H1 (cell line): ENCODE measurements at regions not wholly inside any gene's neighbourhood (a gene's known extent, or its start where the extent isn't known, plus 50 kb on each side); places are given as distances from the start of the nearest gene placed in this dataset.

Experiments
- CTCF ChIA-PET: fragments of 300-600 bp; sonication (Branson Sonifier 250); formaldehyde crosslinking; loops from one replicate; lab custom pipeline; 2021; ENCODE audit not compliant: partially characterized antibody; lab: Charles Lee
- POLR2A ChIA-PET: fragments of 300-600 bp; sonication (Branson Sonifier 250); formaldehyde crosslinking; loops from one replicate; lab custom pipeline; 2021; ENCODE audit warnings: inconsistent platforms; ENCODE audit not compliant: partially characterized antibody; lab: Charles Lee
- DNase-seq, 2 experiments: peaks; one replicate each; pipeline versions ENCODE4 v3.0.0 to v3.0.0-alpha.2; 2010 to 2022; ENCODE audit warnings: low spot score in 2 of 2, low read depth in 1 of 2, mixed read lengths in 1 of 2
- FAIRE-seq: peaks from 2 replicates; lab custom pipeline; 2011; peaks lifted over from hg19 to GRCh38; lab: Jason Lieb, UNC
- H2AFZ ChIP-seq: 2 replicates; pipeline ENCODE4 v1.8.1; 2012; ENCODE audit warnings: low read length, inconsistent platforms
- H2AK5ac ChIP-seq: 2 replicates; pipeline ENCODE4 v1.6.1; 2013; ENCODE audit warnings: low read depth, low read length
- H2BK120ac ChIP-seq: replicated peaks from 2 replicates; pipeline ENCODE3; 2013; ENCODE audit warnings: low read depth, low read length, inconsistent platforms
- H2BK12ac ChIP-seq: 2 replicates; pipeline ENCODE4 v1.6.1; 2013; ENCODE audit warnings: low read depth, low read length
- H2BK15ac ChIP-seq: 2 replicates; pipeline ENCODE4 v1.6.1; 2013; ENCODE audit warnings: low read length
- H2BK20ac ChIP-seq: 2 replicates; pipeline ENCODE4 v1.6.1; 2013; ENCODE audit warnings: low read length
- H2BK5ac ChIP-seq: 2 replicates; pipeline ENCODE4 v1.6.1; 2013; ENCODE audit warnings: low read depth, low read length
- H3K14ac ChIP-seq: 2 replicates; pipeline ENCODE4 v1.6.1; 2013; ENCODE audit warnings: inconsistent platforms; ENCODE audit not compliant: insufficient read length
- H3K18ac ChIP-seq: 2 replicates; pipeline ENCODE4 v1.6.1; 2013; ENCODE audit warnings: low read length; ENCODE audit errors: extremely low read depth
- H3K23ac ChIP-seq: 2 replicates; pipeline ENCODE4 v1.6.1; 2013; ENCODE audit warnings: inconsistent platforms; ENCODE audit not compliant: insufficient read length
- H3K23me2 ChIP-seq: 2 replicates; pipeline ENCODE4 v1.6.1; 2013; ENCODE audit warnings: low read depth, low read length
- H3K27ac ChIP-seq: 2 replicates; pipeline ENCODE4 v1.6.1; 2011; ENCODE audit warnings: low read depth, low read length, inconsistent platforms
- H3K27me3 ChIP-seq, 4 experiments: replicated peaks in 1 of 4; 1 replicate in 1 of 4; 2 replicates in 3 of 4; pipeline versions ENCODE4 v1.6.1 to v1.8.1; 2011 to 2013; ENCODE audit warnings: low read length in 3 of 4, mild to moderate bottlenecking in 3 of 4, inconsistent platforms in 2 of 4, mixed read lengths in 2 of 4, moderate library complexity in 1 of 4; ENCODE audit not compliant: control insufficient read depth in 3 of 4, insufficient read depth in 3 of 4; ENCODE audit errors: extremely low read depth in 1 of 4
- H3K36me3 ChIP-seq, 4 experiments: 2 replicates each; pipeline versions ENCODE4 v1.6.1 to v1.8.1; 2011 to 2013; ENCODE audit warnings: mild to moderate bottlenecking in 4 of 4, low read length in 3 of 4, moderate library complexity in 2 of 4, control low read depth in 1 of 4, inconsistent platforms in 1 of 4; ENCODE audit not compliant: insufficient read depth in 4 of 4, control insufficient read depth in 2 of 4
- H3K4ac ChIP-seq: replicated peaks from 2 replicates; pipeline ENCODE3; 2013; ENCODE audit warnings: low read length, low read depth, mixed read lengths, inconsistent platforms; ENCODE audit not compliant: insufficient read length
- H3K4me1 ChIP-seq, 4 experiments: replicated peaks in 1 of 4; 1 replicate in 1 of 4; 2 replicates in 3 of 4; pipeline versions ENCODE4 v1.6.1 to v1.8.1; 2011 to 2013; ENCODE audit warnings: low read length in 3 of 4, inconsistent platforms in 2 of 4, mixed read lengths in 1 of 4; ENCODE audit not compliant: insufficient read depth in 4 of 4, control insufficient read depth in 3 of 4
- H3K4me2 ChIP-seq, 2 experiments: 2 replicates each; pipeline versions ENCODE4 v1.6.1 to v1.8.1; 2011 to 2013; ENCODE audit warnings: low read depth in 2 of 2, low read length in 2 of 2, control low read depth in 1 of 2, inconsistent platforms in 1 of 2, mild to moderate bottlenecking in 1 of 2; ENCODE audit not compliant: insufficient read depth in 1 of 2
- H3K4me3 ChIP-seq, 4 experiments: fragments of 200-600, 300-600 bp in 1 of 4; sonication (generic), shearing (Covaris generic), sonication (Bioruptor Twin) in 1 of 4; 2 replicates each; pipeline versions ENCODE4 v1.5.1 to v1.8.1; 2011 to 2016; ENCODE audit warnings: low read length in 4 of 4, low read depth in 3 of 4, control low read depth in 2 of 4, inconsistent platforms in 2 of 4, mild to moderate bottlenecking in 2 of 4, mixed read lengths in 1 of 4, moderate library complexity in 1 of 4; ENCODE audit not compliant: insufficient read depth in 2 of 4; ENCODE audit errors: extremely low read depth in 1 of 4
- H3K56ac ChIP-seq: replicated peaks from 2 replicates; pipeline ENCODE3; 2013; ENCODE audit warnings: low read depth, mild to moderate bottlenecking, mixed read lengths, low read length, inconsistent platforms; ENCODE audit not compliant: insufficient read length
- H3K79me1 ChIP-seq: 2 replicates; pipeline ENCODE4 v1.6.1; 2013; ENCODE audit warnings: low read depth, low read length, control low read depth
- H3K79me2 ChIP-seq, 2 experiments: 2 replicates each; pipeline versions ENCODE4 v1.6.1 to v1.8.1; 2012 to 2013; ENCODE audit warnings: low read length in 2 of 2, mild to moderate bottlenecking in 2 of 2, inconsistent platforms in 1 of 2; ENCODE audit not compliant: insufficient read depth in 2 of 2, control insufficient read depth in 1 of 2
- H3K9ac ChIP-seq, 4 experiments: replicated peaks in 1 of 4; 1 replicate in 1 of 4; 2 replicates in 3 of 4; pipeline versions ENCODE4 v1.6.1 to v1.8.1; 2011 to 2013; ENCODE audit warnings: low read depth in 3 of 4, low read length in 3 of 4, control low read depth in 2 of 4, mild to moderate bottlenecking in 2 of 4, moderate library complexity in 2 of 4, inconsistent platforms in 1 of 4; ENCODE audit errors: extremely low read depth in 1 of 4
- H3K9me3 ChIP-seq, 2 experiments: 2 replicates each; pipeline versions ENCODE4 v1.6.1 to v1.8.1; 2012 to 2013; ENCODE audit warnings: mild to moderate bottlenecking in 2 of 2, moderate library complexity in 2 of 2, control low read depth in 1 of 2, inconsistent platforms in 1 of 2, low read depth in 1 of 2, low read length in 1 of 2, mixed read lengths in 1 of 2; ENCODE audit not compliant: insufficient read depth in 2 of 2
- H4K20me1 ChIP-seq, 2 experiments: replicated peaks in 1 of 2; 2 replicates each; pipeline versions ENCODE3 to v1.8.1; 2011 to 2013; ENCODE audit warnings: inconsistent platforms in 2 of 2, low read length in 2 of 2, mild to moderate bottlenecking in 1 of 2; ENCODE audit not compliant: insufficient read depth in 2 of 2, control insufficient read depth in 1 of 2
- H4K5ac ChIP-seq: 2 replicates; pipeline ENCODE4 v1.6.1; 2013; ENCODE audit warnings: low read length, low read depth, mixed read lengths, inconsistent platforms; ENCODE audit not compliant: insufficient read length
- H4K8ac ChIP-seq: 2 replicates; pipeline ENCODE4 v1.8.0; 2013; ENCODE audit warnings: mild to moderate bottlenecking, moderate library complexity, low read length, inconsistent platforms; ENCODE audit not compliant: insufficient read depth; ENCODE audit errors: extremely low read depth
- H4K91ac ChIP-seq: replicated peaks from 2 replicates; pipeline ENCODE3; 2013; ENCODE audit warnings: low read length, mixed read lengths, inconsistent platforms; ENCODE audit not compliant: insufficient read length
- BACH1 ChIP-seq: IDR thresholded peaks from 2 replicates; pipeline ENCODE4 v1.6.1; 2012; ENCODE audit warnings: low read length, improper control_type of control experiment
- CEBPB ChIP-seq: IDR thresholded peaks from 2 replicates; pipeline ENCODE4 v1.6.1; 2012; ENCODE audit warnings: low read depth, low read length
- SIRT6 ChIP-seq: IDR thresholded peaks from one replicate; pipeline ENCODE4 v1.7.1; 2012; ENCODE audit warnings: low read length, inconsistent platforms
- SUZ12 ChIP-seq: fragments of 200-600 bp; sonication (generic); IDR thresholded peaks from 2 replicates; pipeline ENCODE4 v1.6.1; 2012; ENCODE audit warnings: mild to moderate bottlenecking, inconsistent platforms, low read length, moderate library complexity, mixed read lengths
- WGBS, 2 experiments: shearing (Covaris generic) in 1 of 2; methylation state at CpG; one replicate each; pipeline versions ENCODE4 v1.1.6 to v1.1.7; 2013 to 2015; ENCODE audit warnings: low lambda C conversion rate in 2 of 2, mixed read lengths in 2 of 2, inconsistent platforms in 1 of 2, low coverage in 1 of 2, missing lambda C conversion rate in 1 of 2; ENCODE audit not compliant: insufficient replicate concordance in 2 of 2, insufficient coverage in 1 of 2, insufficient read length in 1 of 2; ENCODE audit errors: extremely low coverage in 1 of 2, missing lambda C conversion rate in 1 of 2; 5-methylcytosine and 5-hydroxymethylcytosine counted together
- TF ChIP-seq, protein P1 (sequence below): IDR thresholded peaks from 2 replicates; pipeline ENCODE4 v1.6.1; 2011; ENCODE audit warnings: low read depth, mild to moderate bottlenecking, low read length; ENCODE audit not compliant: insufficient read depth

- no peak overlapping the region for H2BK12ac ChIP-seq
- H3K27ac ChIP-seq = no peak overlapping the region
- H3K23ac ChIP-seq = no peak overlapping the region
- no peak for DNase-seq
- H3K79me1 ChIP-seq = no peaks in the 10 kb centered on the region
- TF ChIP-seq, protein P1, sequence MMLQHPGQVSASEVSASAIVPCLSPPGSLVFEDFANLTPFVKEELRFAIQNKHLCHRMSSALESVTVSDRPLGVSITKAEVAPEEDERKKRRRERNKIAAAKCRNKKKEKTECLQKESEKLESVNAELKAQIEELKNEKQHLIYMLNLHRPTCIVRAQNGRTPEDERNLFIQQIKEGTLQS = no peak
- TF ChIP-seq SUZ12 (no peak), CEBPB (no peak), SIRT6 (no peak), BACH1 (no peak)
- TF ChIP-seq, all 59 proteins: peak for 0
- Histone ChIP-seq H3K4me1 (no peaks in the 10 kb centered on the region), H3K14ac (no peak overlapping the region), H3K9ac (no peak overlapping the region), H4K8ac (no peak overlapping the region), H3K23me2 (no peaks in the 10 kb centered on the region), H4K5ac (no peak overlapping the region), H3K27me3 (no peaks in the 10 kb centered on the region), H3K4me2 (no peak overlapping the region), H2BK20ac (no peak overlapping the region), H3K56ac (no peak overlapping the region), H4K20me1 (no peaks in the 10 kb centered on the region), H2BK15ac (no peak overlapping the region), H3K18ac (no peak overlapping the region), H3K36me3 (no peaks in the 10 kb centered on the region), H3K4ac (no peak overlapping the region), H2BK120ac (no peak overlapping the region), H3K9me3 (no peaks in the 10 kb centered on the region), H2BK5ac (no peak overlapping the region), H3K79me2 (no peaks in the 10 kb centered on the region), H3K4me3 (no peak overlapping the region), H4K91ac (no peak overlapping the region), H2AK5ac (no peak overlapping the region), H2AFZ (peak overlapping the region; percentile 16; the same call in 1 of the 2 replicates)
- 78% methylated on average over 3 of the region's 3 CpGs; no CpG with 5 or more reads in 1 of the 2 experiments for WGBS, 2 experiments
- no peak for FAIRE-seq
- ChIA-PET POLR2A (no interaction called here), CTCF (interaction anchor here (0.9 to 1.5 kb wide), 4 partner anchors 9 to 162 kb away, joined by 3 read pairs; no protein-coding TSS in a partner anchor)
Observed at GRCh38 chr15:37339437-37339836, 239.1 kb upstream of the MEIS2 start.
